ENCODE measurements at regions not wholly inside any gene's neighbourhood (a gene's known extent, or its start where the extent isn't known, plus 50 kb on each side); places are given as distances from the start of the nearest gene placed in this dataset.

- DNase-seq (ENCODE audit: low read depth), result peak; percentile 8
These were observed 106.5 kb downstream of the TPRA1 start for GRCh38 chr3:127483902-127484591.

GRCh38 chr3:127483005-127483641 lies 107.4 kb downstream of the TPRA1 start:
- DNase-seq (ENCODE audit: low read depth), result no peak

- no peak for DNase-seq (ENCODE audit: low read depth)
These were observed 108.1 kb downstream of the TPRA1 start for GRCh38 chr3:127482216-127483004.

GRCh38 chr3:127480196-127480954 lies 110.2 kb downstream of the TPRA1 start:
- no peak for DNase-seq (ENCODE audit: low read depth)

- DNase-seq (ENCODE audit: low read depth), result no peak
These were observed 111.1 kb downstream of the TPRA1 start for GRCh38 chr3:127479449-127479848.

- no peak for DNase-seq (ENCODE audit: low read depth)
These were observed 111.6 kb downstream of the TPRA1 start for GRCh38 chr3:127478922-127479321.

- DNase-seq (ENCODE audit: low read depth), result no peak
These were observed 113.1 kb downstream of the TPRA1 start for GRCh38 chr3:127477396-127477795.

GRCh38 chr3:127476936-127477335 lies 113.6 kb downstream of the TPRA1 start:
- no peak for DNase-seq (ENCODE audit: low read depth)

GRCh38 chr3:127475975-127476705 lies 114.4 kb downstream of the TPRA1 start:
- DNase-seq (ENCODE audit: low read depth), result no peak

- no peak for DNase-seq (ENCODE audit: low read depth)
These were observed 115.1 kb downstream of the TPRA1 start for GRCh38 chr3:127475391-127475790.

GRCh38 chr3:127473244-127474024 lies 117.1 kb downstream of the TPRA1 start:
- no peak for DNase-seq (ENCODE audit: low read depth)

GRCh38 chr3:127472506-127472905 lies 118.0 kb downstream of the TPRA1 start:
- no peak for DNase-seq (ENCODE audit: low read depth)

GRCh38 chr3:127471142-127471541 lies 119.4 kb downstream of the TPRA1 start:
- DNase-seq (ENCODE audit: low read depth), result no peak

GRCh38 chr3:127469760-127470159 lies 120.8 kb downstream of the TPRA1 start:
- DNase-seq (ENCODE audit: low read depth), result no peak

GRCh38 chr3:127467391-127467790 lies 123.1 kb downstream of the TPRA1 start:
- DNase-seq (ENCODE audit: low read depth), result no peak

GRCh38 chr3:127464642-127465041 lies 125.9 kb downstream of the TPRA1 start:
- no peak for DNase-seq (ENCODE audit: low read depth)

GRCh38 chr3:127462111-127462655 lies 128.3 kb downstream of the TPRA1 start:
- no peak for DNase-seq (ENCODE audit: low read depth)

GRCh38 chr3:127461286-127461910 lies 129.1 kb downstream of the TPRA1 start:
- DNase-seq (ENCODE audit: low read depth), result no peak

- no peak for DNase-seq (ENCODE audit: low read depth)
These were observed 130.6 kb downstream of the TPRA1 start for GRCh38 chr3:127459891-127460290.

Measured in CMK (cell line).